GM18858 (cell line): ENCODE measurements at regions not wholly inside any gene's neighbourhood (a gene's known extent, or its start where the extent isn't known, plus 50 kb on each side); places are given as distances from the start of the nearest gene placed in this dataset.

ENCODE experiments used
- ATAC-seq: cut with Tn5 transposase; IDR thresholded peaks from one replicate; pipeline ENCODE4 v1.9.1; 2021; ENCODE audit not compliant: unreplicated experiment

- ATAC-seq = no peak
These were observed 291.8 kb upstream of the TBX3 start for GRCh38 chr12:114975640-114976310.

- ATAC-seq = no peak
These were observed 291.1 kb upstream of the TBX3 start for GRCh38 chr12:114974826-114975639.

- ATAC-seq = no peak
These were observed 290.4 kb upstream of the TBX3 start for GRCh38 chr12:114974333-114974732.

GRCh38 chr12:114968727-114969126 lies 284.8 kb upstream of the TBX3 start:
- ATAC-seq = no peak

GRCh38 chr12:114967151-114967550 lies 283.2 kb upstream of the TBX3 start:
- ATAC-seq = no peak

GRCh38 chr12:114964841-114965240 lies 280.9 kb upstream of the TBX3 start:
- no peak for ATAC-seq

- no peak for ATAC-seq
These were observed 279.9 kb upstream of the TBX3 start for GRCh38 chr12:114963846-114964245.

- ATAC-seq = no peak
These were observed 277.5 kb upstream of the TBX3 start for GRCh38 chr12:114961491-114961890.

- no peak for ATAC-seq
These were observed 274.6 kb upstream of the TBX3 start for GRCh38 chr12:114958538-114958937.

- no peak for ATAC-seq
These were observed 273.2 kb upstream of the TBX3 start for GRCh38 chr12:114957225-114957624.

GRCh38 chr12:114955414-114956014 lies 271.5 kb upstream of the TBX3 start:
- ATAC-seq = no peak

- ATAC-seq = no peak
These were observed 270.6 kb upstream of the TBX3 start for GRCh38 chr12:114954511-114955055.

- no peak for ATAC-seq
These were observed 268.7 kb upstream of the TBX3 start for GRCh38 chr12:114952573-114953271.

GRCh38 chr12:114949058-114949820 lies 265.3 kb upstream of the TBX3 start:
- no peak for ATAC-seq

GRCh38 chr12:114945351-114945750 lies 261.4 kb upstream of the TBX3 start:
- no peak for ATAC-seq

- ATAC-seq = no peak
These were observed 260.8 kb upstream of the TBX3 start for GRCh38 chr12:114944736-114945135.

- no peak for ATAC-seq
These were observed 259.6 kb upstream of the TBX3 start for GRCh38 chr12:114943601-114944000.

GRCh38 chr12:114938487-114939210 lies 254.7 kb upstream of the TBX3 start:
- no peak for ATAC-seq

- no peak for ATAC-seq
These were observed 252.4 kb upstream of the TBX3 start for GRCh38 chr12:114936148-114937079.
